ENCODE measurements at regions not wholly inside any gene's neighbourhood (a gene's known extent, or its start where the extent isn't known, plus 50 kb on each side); places are given as distances from the start of the nearest gene placed in this dataset.
"Not testable (repeated sequence)": the region's sequence is repeated elsewhere in the genome, so short reads cannot be mapped to it uniquely, and the experiment has no call there.

GRCh38 chr18:21928925-21929324, 188.3 kb downstream of the MIB1 start:
- no peak for DNase-seq

DNA sequence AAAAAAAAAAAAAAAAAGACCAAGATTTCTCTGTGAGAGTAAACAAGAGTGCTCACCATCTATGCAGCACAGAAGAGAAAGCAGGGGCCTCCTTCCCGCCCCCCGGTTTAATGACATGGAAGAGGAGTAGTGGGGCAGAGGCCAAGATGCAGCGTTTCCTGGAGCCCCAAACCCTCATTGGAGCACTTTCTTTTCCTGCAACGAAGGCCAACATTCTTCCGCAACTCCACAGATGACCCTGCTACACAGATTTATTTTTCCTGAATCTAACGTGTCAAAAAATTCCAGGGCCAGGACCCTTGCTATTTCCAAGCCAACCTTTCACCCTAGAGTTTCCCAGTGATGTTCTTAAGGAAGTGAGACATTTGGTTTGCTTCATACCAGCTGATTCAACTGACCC, 189.6 kb downstream of the MIB1 start:
- no peak for DNase-seq

DNA sequence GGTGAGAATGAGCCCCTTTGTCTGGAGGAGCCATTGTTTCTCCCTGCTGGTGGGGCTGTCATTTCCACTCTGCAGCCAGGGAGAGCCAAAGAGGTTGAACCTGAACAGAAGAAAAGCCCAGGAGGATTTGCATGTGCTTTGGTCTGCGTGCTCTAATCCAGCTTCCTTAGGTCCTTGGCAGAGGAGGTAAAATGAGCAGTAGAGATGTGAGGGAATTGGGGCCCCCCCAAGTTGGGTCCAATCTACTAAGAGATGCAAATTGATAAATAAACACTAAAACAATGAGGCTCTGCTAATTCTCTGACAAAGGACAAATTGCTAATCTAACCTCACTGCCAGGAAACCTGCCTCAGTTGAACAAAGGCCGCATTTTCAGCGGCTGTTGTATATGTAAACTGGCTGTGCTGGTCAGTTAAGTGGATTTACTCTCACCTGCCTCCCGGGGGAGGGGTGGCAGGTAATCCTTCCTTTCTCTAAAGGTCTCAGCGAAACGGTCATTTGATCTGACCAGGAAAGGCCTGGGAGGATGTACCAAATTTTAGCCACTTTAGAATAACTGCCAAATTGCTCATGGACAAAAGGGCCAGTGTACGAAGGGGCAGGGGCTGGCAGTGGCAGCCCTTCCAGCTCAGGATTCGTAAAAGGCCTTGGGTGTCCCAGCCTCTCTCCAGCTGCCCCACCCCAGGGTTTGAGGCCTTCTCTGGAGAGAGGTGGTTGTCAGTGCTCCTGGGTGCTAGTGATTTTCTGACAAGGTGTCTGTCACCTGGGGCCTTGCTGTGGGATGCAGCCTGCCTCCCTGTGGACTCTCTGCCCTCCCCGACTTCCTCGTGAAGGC, 193.6 kb downstream of the MIB1 start:
- no peak for DNase-seq

DNA sequence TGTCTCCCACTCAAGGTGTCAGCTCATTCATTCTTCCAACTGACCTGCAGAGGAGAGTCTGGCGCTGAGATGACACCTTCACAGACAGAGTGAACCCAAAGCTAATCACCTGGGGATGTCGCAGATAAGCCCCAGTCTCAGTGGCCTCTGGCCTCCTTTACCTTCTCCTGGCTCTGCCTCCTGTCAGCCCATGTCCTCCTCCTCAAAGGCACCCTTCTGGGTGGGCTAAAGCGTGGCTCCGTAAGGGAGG, 194.1 kb downstream of the MIB1 start:
- DNase-seq: no peak

DNA sequence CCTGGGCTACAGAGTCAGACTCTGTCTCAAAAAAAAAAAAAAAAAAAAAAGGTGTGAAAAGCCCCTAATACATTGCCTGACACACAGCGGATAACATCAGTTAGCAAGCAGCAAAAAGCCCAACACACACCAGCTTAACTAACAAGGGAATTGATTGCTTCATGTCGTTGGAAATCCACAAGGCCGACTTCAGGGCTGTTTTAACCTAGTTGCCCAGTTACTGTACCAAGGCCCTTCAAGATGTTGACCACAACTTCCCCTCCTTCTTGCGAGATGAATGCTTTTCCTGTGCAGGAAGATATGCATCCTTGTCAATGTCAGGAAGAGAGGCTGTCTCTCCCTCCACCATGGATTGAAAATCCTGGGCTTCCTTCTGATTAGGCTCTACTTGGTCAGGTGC, 202.9 kb downstream of the MIB1 start:
- peak; percentile 82 to 83 for DNase-seq

GRCh38 chr18:21949326-21950015, 208.9 kb downstream of the MIB1 start:
- DNase-seq: no peak

- peak; percentile 61 to 63 for DNase-seq
Measured at GRCh38 chr18:21955757-21956652, 213.4 kb upstream of the GATA6 start.

GRCh38 chr18:21958263-21958662, 211.1 kb upstream of the GATA6 start:
- no peak for DNase-seq

DNA sequence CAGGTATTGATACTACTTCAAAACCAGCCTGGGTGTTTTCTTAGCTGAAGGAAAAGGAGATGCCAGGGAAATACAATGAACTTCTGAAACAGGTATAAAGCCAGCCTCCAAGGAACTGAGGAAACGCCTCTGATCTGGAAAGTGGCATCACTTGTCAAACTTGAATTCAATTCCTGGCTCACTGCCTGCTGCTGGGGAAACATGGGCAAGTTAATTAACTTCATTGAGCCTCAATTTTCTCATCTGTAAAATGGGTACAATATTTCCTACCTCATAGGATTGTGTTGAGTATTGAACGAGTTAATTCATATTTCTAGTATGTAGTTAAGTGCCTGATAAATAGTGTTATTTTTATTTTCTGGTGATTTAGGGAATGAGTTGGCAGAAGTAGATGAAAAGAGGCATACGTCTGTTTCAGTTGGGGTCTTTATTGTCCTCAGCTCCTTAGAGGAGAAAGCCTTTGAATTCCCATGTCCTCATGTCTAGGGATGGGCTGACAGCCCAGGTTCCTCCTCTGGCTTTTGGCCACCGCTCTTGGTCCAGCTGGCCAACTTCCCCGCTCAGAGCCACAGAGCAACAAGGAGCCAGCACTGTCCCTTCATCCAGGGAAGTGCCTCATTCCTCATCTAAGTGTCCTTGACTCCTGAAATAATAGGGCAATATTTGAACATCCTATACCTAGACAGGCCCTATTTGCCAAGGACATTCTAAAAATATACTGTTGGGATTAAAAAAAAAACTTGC, 210.5 kb upstream of the GATA6 start:
- DNase-seq: no peak

DNA sequence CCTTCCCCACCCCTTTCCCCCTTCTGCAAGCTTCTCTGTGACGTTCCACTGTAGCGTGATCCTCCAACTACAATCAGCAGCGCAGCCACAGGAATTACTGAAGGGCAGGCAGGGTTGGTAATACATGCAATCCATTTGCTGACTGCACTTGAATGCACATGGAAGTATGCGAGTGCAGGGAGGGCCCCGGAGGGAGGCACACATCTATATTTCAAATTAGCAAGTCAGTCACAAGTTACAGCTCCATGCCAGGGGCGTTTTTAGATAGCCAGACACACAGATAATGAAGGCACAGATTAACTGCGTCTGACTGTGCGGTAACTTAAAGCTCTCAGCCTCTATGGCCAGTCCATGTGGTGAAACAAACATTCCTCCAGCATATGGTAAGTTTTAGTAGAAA, 209.2 kb upstream of the GATA6 start:
- no peak for DNase-seq

- no peak for DNase-seq
Measured at GRCh38 chr18:21963336-21963735, 206.1 kb upstream of the GATA6 start.

DNA sequence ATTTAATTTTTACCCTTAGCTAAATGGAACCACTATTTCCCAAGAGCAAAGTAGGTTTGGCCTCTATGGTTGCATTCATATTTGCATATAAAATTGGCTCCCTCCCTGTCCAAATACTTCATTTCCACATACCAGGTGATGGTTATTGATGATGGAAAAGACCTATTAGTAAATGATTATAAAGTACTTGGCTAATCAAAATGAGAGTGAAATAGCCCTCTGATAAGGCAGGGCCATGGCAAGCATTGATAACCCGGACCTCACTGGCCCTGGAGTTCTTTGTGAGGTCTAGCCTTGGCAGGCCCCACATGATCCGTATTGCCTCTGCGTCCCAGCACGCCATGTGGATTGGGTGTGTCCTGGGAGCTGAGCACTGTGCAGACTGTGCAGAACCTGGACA, 201.1 kb upstream of the GATA6 start:
- DNase-seq: no peak

- no peak for DNase-seq
Measured at GRCh38 chr18:21972281-21972680, 197.1 kb upstream of the GATA6 start.

DNA sequence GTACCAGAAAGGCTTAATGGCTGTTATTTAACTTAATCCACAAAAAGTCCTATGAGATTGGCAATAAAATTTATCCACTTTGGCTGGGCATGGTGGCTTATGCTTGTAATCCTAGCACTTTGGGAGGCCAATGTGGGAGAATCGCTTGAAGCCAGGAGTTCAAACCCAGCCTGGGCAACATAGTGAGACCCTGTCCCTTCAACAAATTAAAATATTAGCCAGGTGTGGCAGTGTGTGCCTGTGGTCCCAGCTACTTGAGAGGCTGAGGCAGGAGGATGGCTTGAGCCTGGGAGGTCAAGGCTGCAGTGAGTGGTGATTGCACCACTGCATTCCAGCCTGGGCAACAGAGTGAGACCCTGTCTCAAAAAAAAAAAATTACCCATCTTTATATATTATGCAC, 193.4 kb upstream of the GATA6 start:
- not testable (repeated sequence) for DNase-seq

DNA sequence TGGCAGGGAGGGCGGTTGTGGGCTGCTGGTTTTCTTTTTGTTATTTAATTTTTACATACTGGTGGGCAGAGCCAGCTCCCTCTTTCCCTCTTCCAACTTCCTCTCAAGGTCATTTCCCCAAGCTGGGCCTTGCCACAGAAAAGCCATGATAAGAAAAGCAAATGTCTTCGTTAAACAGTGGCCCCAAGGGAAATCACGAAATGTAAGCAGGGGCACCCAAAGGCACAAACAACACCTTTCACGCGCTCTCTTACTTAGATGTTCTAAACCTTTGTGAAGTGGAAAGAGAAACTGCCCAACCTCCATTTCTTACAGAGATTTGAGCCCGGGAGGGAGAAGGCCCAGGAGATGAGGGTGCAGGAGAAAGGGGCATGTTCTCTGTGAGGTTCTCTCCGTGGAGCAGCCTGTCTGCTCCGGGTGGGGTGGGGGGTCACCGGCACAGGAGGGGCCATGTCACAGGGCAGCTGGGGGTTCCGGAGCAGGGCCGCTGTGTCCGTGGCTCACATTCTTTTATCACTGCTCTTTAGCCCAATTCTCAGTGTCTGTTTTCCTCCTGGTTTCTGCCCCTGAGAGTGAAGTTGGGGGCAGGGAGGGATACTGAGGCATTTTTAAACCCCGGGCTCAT, 190.7 kb upstream of the GATA6 start:
- DNase-seq: no peak

- DNase-seq: no peak
Measured at GRCh38 chr18:21979171-21979560, 190.2 kb upstream of the GATA6 start.

DNA sequence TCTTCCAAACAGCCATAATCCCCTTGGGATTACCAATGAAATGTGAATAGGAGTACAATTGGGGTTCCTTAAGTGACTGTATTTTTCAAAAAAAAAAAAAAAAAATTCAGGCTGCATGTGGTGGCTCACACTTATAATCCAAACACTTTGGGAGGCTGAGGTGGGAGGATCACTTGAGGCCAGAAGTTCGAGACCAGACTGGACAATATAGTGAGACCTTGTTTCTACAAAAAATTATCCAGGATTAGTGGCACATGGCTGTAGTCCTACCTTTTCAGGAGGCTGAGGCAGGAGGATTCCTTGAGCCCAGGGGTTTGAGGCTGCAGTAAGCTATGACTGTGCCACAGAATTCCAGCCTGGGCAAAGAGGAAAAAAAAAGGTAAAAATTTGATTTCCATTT, 189.6 kb upstream of the GATA6 start:
- no peak for DNase-seq

- no peak for DNase-seq
Measured at GRCh38 chr18:21980744-21981143, 188.6 kb upstream of the GATA6 start.

- DNase-seq: not testable (repeated sequence)
Measured at GRCh38 chr18:21981489-21981888, 187.9 kb upstream of the GATA6 start.

GRCh38 chr18:21991081-21991534, 178.3 kb upstream of the GATA6 start:
- DNase-seq: no peak

GRCh38 chr18:21991886-21992285, 177.5 kb upstream of the GATA6 start:
- no peak for DNase-seq

DNA sequence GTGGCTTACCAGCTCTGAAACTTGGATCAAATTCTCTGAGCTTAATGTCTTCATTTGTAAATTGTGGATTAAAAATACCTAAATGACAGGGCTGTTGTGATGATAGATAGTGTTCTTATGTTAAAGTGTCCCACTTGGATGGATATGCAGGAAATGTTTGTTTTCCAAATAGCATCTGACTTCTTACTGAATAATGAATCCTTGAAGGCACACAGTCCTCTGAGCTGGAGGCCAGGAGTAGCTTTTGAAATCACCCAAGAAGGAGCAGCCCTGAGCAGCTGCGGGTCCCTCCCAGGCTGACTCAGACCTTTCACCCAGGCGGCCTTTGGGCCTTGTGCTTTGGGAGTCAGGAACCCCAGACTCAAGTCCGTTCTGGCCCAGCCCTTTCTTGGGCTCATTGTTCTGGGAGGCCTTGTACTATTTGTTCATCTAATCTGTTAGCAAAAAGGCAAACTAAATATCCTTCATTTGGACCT, 173.0 kb upstream of the GATA6 start:
- no peak for DNase-seq
